Adrenal gland (tissue), 5 donors: ENCODE measurements at regions not wholly inside any gene's neighbourhood (a gene's known extent, or its start where the extent isn't known, plus 50 kb on each side); places are given as distances from the start of the nearest gene placed in this dataset.

Source experiments
- POLR2A ChIP-seq, 2 donors: fragments of 450-650 bp; IDR thresholded peaks; one replicate each; pipeline ENCODE4 v1.6.1; 2017; ENCODE audit warnings: antibody characterized with exemption in 2 of 2, mild to moderate bottlenecking in 2 of 2, moderate library complexity in 1 of 2
- TF ChIP-seq, protein P1 (sequence below), 6 experiments: fragments of 450-650 bp in 4 of 6; fragments of 200-600 bp in 2 of 6; sonication (generic) in 1 of 6; IDR thresholded peaks; 1 replicate in 5 of 6; 2 replicates in 1 of 6; pipeline versions ENCODE4 v1.5.1 to v1.8.0; 2016 to 2021; ENCODE audit warnings: antibody characterized with exemption in 6 of 6, mild to moderate bottlenecking in 2 of 6, moderate library complexity in 1 of 6
- donor health status: DM: no; HTN: no; CAD: no.

GRCh38 chr10:8919280-8919679 lies 864.8 kb downstream of the GATA3 start:
- TF ChIP-seq, protein P1, sequence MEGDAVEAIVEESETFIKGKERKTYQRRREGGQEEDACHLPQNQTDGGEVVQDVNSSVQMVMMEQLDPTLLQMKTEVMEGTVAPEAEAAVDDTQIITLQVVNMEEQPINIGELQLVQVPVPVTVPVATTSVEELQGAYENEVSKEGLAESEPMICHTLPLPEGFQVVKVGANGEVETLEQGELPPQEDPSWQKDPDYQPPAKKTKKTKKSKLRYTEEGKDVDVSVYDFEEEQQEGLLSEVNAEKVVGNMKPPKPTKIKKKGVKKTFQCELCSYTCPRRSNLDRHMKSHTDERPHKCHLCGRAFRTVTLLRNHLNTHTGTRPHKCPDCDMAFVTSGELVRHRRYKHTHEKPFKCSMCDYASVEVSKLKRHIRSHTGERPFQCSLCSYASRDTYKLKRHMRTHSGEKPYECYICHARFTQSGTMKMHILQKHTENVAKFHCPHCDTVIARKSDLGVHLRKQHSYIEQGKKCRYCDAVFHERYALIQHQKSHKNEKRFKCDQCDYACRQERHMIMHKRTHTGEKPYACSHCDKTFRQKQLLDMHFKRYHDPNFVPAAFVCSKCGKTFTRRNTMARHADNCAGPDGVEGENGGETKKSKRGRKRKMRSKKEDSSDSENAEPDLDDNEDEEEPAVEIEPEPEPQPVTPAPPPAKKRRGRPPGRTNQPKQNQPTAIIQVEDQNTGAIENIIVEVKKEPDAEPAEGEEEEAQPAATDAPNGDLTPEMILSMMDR (IDR thresholded peaks at IDR 0.05) = no peak
- no peak for TF ChIP-seq POLR2A (IDR thresholded peaks at IDR 0.05)
